ENCODE measurements at regions not wholly inside any gene's neighbourhood (a gene's known extent, or its start where the extent isn't known, plus 50 kb on each side); places are given as distances from the start of the nearest gene placed in this dataset.

GRCh38 chr2:67462738-67463496, 65.8 kb downstream of the ETAA1 start:
- H3K4me3 ChIP-seq (ENCODE audit: low read depth, low read length): no peak overlapping the region
- TF ChIP-seq, protein P1, sequence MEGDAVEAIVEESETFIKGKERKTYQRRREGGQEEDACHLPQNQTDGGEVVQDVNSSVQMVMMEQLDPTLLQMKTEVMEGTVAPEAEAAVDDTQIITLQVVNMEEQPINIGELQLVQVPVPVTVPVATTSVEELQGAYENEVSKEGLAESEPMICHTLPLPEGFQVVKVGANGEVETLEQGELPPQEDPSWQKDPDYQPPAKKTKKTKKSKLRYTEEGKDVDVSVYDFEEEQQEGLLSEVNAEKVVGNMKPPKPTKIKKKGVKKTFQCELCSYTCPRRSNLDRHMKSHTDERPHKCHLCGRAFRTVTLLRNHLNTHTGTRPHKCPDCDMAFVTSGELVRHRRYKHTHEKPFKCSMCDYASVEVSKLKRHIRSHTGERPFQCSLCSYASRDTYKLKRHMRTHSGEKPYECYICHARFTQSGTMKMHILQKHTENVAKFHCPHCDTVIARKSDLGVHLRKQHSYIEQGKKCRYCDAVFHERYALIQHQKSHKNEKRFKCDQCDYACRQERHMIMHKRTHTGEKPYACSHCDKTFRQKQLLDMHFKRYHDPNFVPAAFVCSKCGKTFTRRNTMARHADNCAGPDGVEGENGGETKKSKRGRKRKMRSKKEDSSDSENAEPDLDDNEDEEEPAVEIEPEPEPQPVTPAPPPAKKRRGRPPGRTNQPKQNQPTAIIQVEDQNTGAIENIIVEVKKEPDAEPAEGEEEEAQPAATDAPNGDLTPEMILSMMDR (IDR thresholded peaks at IDR 0.05; ENCODE audit: insufficient read depth, low read depth, low read length, missing control alignments): no peak
- DNase-seq (ENCODE audit: low read depth): no peak

DNA sequence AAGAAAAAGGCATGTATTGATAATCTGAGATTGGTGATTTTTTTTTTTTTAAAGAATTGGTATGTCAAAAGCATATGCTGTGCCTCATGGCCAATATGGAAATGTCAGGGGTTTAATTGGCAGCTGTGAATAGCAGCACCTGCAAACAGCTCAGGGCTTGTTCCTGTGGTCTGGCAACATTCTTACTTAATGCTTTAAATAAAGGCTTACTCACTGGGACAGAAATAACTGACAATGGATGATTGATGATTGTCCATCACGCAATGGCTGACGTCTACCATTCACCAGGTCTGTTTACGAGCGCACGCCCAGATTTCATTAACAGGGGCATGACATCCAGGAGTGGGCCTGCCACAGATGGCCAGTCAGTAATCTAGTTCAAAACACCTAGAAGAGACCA, 66.7 kb downstream of the ETAA1 start:
- TF ChIP-seq, protein P1 (IDR thresholded peaks at IDR 0.05; ENCODE audit: insufficient read depth, low read depth, low read length, missing control alignments): no peak
- H3K4me3 ChIP-seq (ENCODE audit: low read depth, low read length): no peak overlapping the region
- DNase-seq (ENCODE audit: low read depth): no peak

- TF ChIP-seq, protein P1 (IDR thresholded peaks at IDR 0.05; ENCODE audit: insufficient read depth, low read depth, low read length, missing control alignments): no peak
- DNase-seq (ENCODE audit: low read depth): no peak
- no peak overlapping the region for H3K4me3 ChIP-seq (ENCODE audit: low read depth, low read length)
These were observed 68.5 kb downstream of the ETAA1 start for GRCh38 chr2:67465623-67466022.

DNA sequence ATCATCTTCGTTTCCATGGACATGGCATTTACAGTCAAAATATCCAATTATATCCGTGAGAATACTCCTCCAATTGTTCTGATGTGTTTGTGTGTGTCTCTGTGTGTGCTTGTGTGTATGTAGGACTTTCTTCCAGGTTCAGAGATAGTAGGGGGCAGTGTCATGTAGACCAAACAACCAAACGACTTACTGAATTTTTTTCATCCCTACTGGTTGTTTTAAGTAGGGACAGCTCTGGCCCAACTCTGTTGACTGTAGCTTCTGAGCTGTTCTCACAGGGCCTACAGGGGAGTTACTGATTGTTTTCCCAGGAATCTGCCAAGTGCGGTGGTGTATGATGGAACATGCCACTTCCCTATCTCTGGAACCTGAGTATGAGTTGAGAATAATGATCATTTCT, 69.6 kb downstream of the ETAA1 start:
- TF ChIP-seq, protein P1 (IDR thresholded peaks at IDR 0.05; ENCODE audit: insufficient read depth, low read depth, low read length, missing control alignments): no peak
- no peak for DNase-seq (ENCODE audit: low read depth)
- no peak overlapping the region for H3K4me3 ChIP-seq (ENCODE audit: low read depth, low read length)

DNA sequence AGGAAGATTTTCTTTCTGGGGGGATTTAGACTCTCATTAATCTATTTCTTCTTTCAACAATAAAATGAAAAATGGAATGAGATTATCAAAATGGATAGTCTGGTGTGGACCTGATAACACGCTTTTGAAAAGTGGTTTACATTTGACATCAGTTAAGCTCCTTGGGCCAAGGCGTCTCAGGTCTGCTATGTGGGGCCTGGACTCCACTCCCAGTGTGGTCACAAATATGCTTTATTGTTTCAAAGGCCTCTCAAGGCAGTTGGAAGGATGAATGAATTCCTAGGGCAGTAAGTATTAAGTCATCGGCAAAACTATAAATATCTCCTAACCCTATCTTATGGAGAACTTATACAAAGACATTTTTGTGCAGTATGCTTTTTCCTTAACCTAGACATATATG, 74.5 kb downstream of the ETAA1 start:
- DNase-seq (ENCODE audit: low read depth): no peak
- TF ChIP-seq, protein P1 (IDR thresholded peaks at IDR 0.05; ENCODE audit: insufficient read depth, low read depth, low read length, missing control alignments): no peak
- no peak overlapping the region for H3K4me3 ChIP-seq (ENCODE audit: low read depth, low read length)

DNA sequence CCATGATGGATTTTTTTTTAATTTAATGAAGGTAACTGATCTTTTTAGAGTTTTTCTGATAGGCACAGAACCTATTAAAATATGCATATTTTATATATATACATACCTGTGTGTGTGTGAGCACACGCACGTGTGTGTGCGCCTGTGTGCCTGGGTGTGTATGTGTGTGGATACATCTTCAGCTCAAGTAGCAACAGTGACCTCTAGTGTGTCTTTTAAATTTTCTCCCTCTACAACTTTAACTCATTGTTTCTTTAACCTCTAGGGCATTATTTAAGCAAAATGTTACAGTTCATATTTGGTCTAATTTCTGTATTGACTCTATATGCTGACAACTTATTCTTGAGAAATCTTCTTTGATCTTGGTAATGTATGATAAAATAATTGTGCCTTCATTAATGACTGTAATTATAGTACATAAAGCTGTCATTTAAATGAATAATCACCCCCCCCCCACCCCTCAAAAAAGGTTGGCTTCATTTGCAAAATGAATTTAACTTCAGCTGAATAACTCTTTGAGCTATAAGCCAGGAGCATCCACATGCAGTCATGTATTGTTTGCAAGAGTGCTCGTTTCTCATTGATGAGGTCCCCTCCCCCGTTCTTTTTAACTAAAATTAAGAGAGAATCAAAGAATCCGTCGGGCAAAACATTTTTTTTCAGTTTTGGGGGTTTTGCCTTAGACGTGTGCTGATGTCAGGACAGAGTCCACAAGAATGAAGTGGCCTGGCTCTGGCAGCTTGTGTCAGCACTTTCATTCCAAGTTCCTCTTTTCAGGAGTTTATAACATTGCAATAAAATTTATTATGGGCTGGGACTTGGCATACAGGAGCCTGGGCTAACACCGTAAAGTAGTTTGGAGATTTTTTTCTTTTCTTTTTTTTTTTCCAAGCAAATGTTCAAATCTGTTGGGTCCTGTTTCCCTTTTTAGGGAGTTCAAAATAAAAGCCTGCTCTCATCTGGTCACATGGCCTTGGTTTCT, 80.0 kb downstream of the ETAA1 start:
- peak; percentile 27 for DNase-seq (ENCODE audit: low read depth)
- TF ChIP-seq, protein P1 (IDR thresholded peaks at IDR 0.05; ENCODE audit: insufficient read depth, low read depth, low read length, missing control alignments): peak; percentile 19
- H3K4me3 ChIP-seq (ENCODE audit: low read depth, low read length): no peak overlapping the region

Data from GM12865 (cell line).